ENCODE measurements at regions not wholly inside any gene's neighbourhood (a gene's known extent, or its start where the extent isn't known, plus 50 kb on each side); places are given as distances from the start of the nearest gene placed in this dataset.
"Not testable (repeated sequence)": the region's sequence is repeated elsewhere in the genome, so short reads cannot be mapped to it uniquely, and the experiment has no call there.

- intact Hi-C loops (cut with DNase I); ATAC-seq; H3K27ac ChIP-seq; H3K27me3 ChIP-seq; H3K36me3 ChIP-seq; DNase-seq; H3K4me3 ChIP-seq; H3K4me1 ChIP-seq; H3K9me3 ChIP-seq: not testable (repeated sequence)
Observed at GRCh38 chr15:30688684-30689083, 62.8 kb downstream of the ARHGAP11B start.

GRCh38 chr15:30690153-30690552 lies 64.2 kb downstream of the ARHGAP11B start:
- H3K4me3 ChIP-seq; H3K4me1 ChIP-seq; H3K9me3 ChIP-seq; DNase-seq; intact Hi-C loops (cut with DNase I); H3K27ac ChIP-seq; H3K27me3 ChIP-seq; H3K36me3 ChIP-seq: not testable (repeated sequence)
- peak; percentile 33 for ATAC-seq

- H3K9me3 ChIP-seq; intact Hi-C loops (cut with DNase I); H3K4me3 ChIP-seq; H3K27ac ChIP-seq; H3K36me3 ChIP-seq; DNase-seq; H3K4me1 ChIP-seq; H3K27me3 ChIP-seq; ATAC-seq: not testable (repeated sequence)
Observed at GRCh38 chr15:30695811-30696210, 69.9 kb downstream of the ARHGAP11B start.

GRCh38 chr15:30696439-30697314 lies 70.7 kb downstream of the ARHGAP11B start:
- H3K36me3 ChIP-seq; H3K4me3 ChIP-seq; H3K4me1 ChIP-seq; H3K9me3 ChIP-seq; intact Hi-C loops (cut with DNase I); DNase-seq; H3K27me3 ChIP-seq; H3K27ac ChIP-seq; ATAC-seq: not testable (repeated sequence)

- H3K27ac ChIP-seq; H3K9me3 ChIP-seq; H3K4me1 ChIP-seq; H3K4me3 ChIP-seq; ATAC-seq; DNase-seq; H3K36me3 ChIP-seq; intact Hi-C loops (cut with DNase I); H3K27me3 ChIP-seq: not testable (repeated sequence)
Observed at GRCh38 chr15:30697315-30697685, 71.4 kb downstream of the ARHGAP11B start.

- intact Hi-C loops (cut with DNase I); H3K36me3 ChIP-seq; H3K27me3 ChIP-seq; ATAC-seq; H3K4me3 ChIP-seq; H3K9me3 ChIP-seq; H3K27ac ChIP-seq; H3K4me1 ChIP-seq; DNase-seq: not testable (repeated sequence)
Observed at GRCh38 chr15:30700006-30700597, 74.2 kb downstream of the ARHGAP11B start.

- DNase-seq; H3K27me3 ChIP-seq; intact Hi-C loops (cut with DNase I); H3K27ac ChIP-seq; H3K4me1 ChIP-seq; H3K36me3 ChIP-seq; H3K9me3 ChIP-seq; H3K4me3 ChIP-seq; ATAC-seq: not testable (repeated sequence)
Observed at GRCh38 chr15:30707976-30708685, 82.2 kb downstream of the ARHGAP11B start.

GRCh38 chr15:30708809-30709208 lies 82.9 kb downstream of the ARHGAP11B start:
- H3K4me3 ChIP-seq; ATAC-seq; H3K27me3 ChIP-seq; H3K27ac ChIP-seq; H3K9me3 ChIP-seq; intact Hi-C loops (cut with DNase I); DNase-seq; H3K4me1 ChIP-seq; H3K36me3 ChIP-seq: not testable (repeated sequence)

- intact Hi-C loops (cut with DNase I); H3K9me3 ChIP-seq; H3K36me3 ChIP-seq; H3K4me1 ChIP-seq; H3K4me3 ChIP-seq; H3K27me3 ChIP-seq; ATAC-seq; DNase-seq; H3K27ac ChIP-seq: not testable (repeated sequence)
Observed at GRCh38 chr15:30718038-30718643, 92.2 kb downstream of the ARHGAP11B start.

GRCh38 chr15:30719363-30719762 lies 93.4 kb downstream of the ARHGAP11B start:
- H3K36me3 ChIP-seq; H3K4me3 ChIP-seq; intact Hi-C loops (cut with DNase I): not testable (repeated sequence)

GRCh38 chr15:30720825-30721224 lies 94.9 kb downstream of the ARHGAP11B start:
- H3K27ac ChIP-seq; H3K27me3 ChIP-seq; intact Hi-C loops (cut with DNase I); DNase-seq; H3K36me3 ChIP-seq; H3K9me3 ChIP-seq; H3K4me3 ChIP-seq; H3K4me1 ChIP-seq; ATAC-seq: not testable (repeated sequence)

More at GRCh38 chr15:30719363-30719762, 93.4 kb downstream of the ARHGAP11B start:
- not testable (repeated sequence) for ATAC-seq, H3K9me3 ChIP-seq, H3K27me3 ChIP-seq, H3K4me1 ChIP-seq, DNase-seq, H3K27ac ChIP-seq

GRCh38 chr15:30721529-30721928 lies 95.6 kb downstream of the ARHGAP11B start:
- intact Hi-C loops (cut with DNase I); DNase-seq; H3K27ac ChIP-seq; H3K4me1 ChIP-seq; H3K4me3 ChIP-seq; ATAC-seq; H3K36me3 ChIP-seq; H3K9me3 ChIP-seq; H3K27me3 ChIP-seq: not testable (repeated sequence)

Data from left lung (tissue), 4 donors.